ENCODE measurements at regions not wholly inside any gene's neighbourhood (a gene's known extent, or its start where the extent isn't known, plus 50 kb on each side); places are given as distances from the start of the nearest gene placed in this dataset.

DNA sequence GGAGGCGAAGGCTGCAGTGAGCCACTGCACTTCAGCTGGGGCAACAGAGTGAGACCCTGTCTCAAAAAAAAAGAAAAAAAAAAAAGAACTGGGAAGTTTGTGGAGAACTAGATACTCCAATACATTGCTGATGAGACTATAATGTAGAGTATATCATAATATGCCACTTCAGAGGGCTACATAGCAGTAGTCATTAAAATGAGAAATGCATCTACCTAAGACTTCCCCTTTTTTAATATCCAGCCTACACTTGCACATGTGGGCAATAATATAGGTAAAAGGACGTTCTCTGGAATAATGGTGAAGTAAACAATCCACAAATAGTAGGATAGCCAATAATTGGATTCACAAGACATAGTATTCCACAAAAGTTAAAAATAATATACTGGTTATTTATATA, 311.0 kb downstream of the HLX start:
- Histone ChIP-seq H3K9ac (ENCODE audit: low read length) (no peak overlapping the region), H3K27ac (ENCODE audit: low read length in 2 of 2) (no peak overlapping the region), H3K9me3 (ENCODE audit: control extremely low read depth in 1 of 3, control insufficient read depth in 2 of 3, insufficient read depth in 1 of 3, low read length in 2 of 3) (peaks cover 0 to 1% (median 0%) of the 10 kb centered on the region in 3 donors), H3K27me3 (replicated peaks in 1 of 4; ENCODE audit: control extremely low read depth in 1 of 4, control insufficient read depth in 3 of 4, insufficient read depth in 4 of 4, low read length in 3 of 4) (peaks cover 0 to 1% (median 0%) of the 10 kb centered on the region in 4 experiments), H4K20me1 (ENCODE audit: control insufficient read depth, insufficient read depth, low read length, poor library complexity, severe bottlenecking) (no peaks in the 10 kb centered on the region), H2AFZ (ENCODE audit: insufficient read depth, low read depth, low read length, poor library complexity, severe bottlenecking) (no peak overlapping the region), H3K79me2 (ENCODE audit: control insufficient read depth, insufficient read depth, low read length) (no peaks in the 10 kb centered on the region), H3K4me1 (ENCODE audit: control insufficient read depth in 2 of 2, insufficient read depth in 2 of 2, low read length in 2 of 2) (no peaks in the 10 kb centered on the region), H3K36me3 (replicated peaks in 1 of 2; ENCODE audit: control extremely low read depth in 1 of 2, control insufficient read depth in 1 of 2, extremely low read depth in 1 of 2, insufficient read depth in 2 of 2, low read length in 1 of 2) (no peaks in the 10 kb centered on the region), H3K4me3 (ENCODE audit: control extremely low read depth in 1 of 5, extremely low read depth in 1 of 5, insufficient read depth in 1 of 5, low read depth in 2 of 5, low read length in 4 of 5) (no peak overlapping the region), H3K4me2 (replicated peaks; ENCODE audit: low read depth, low read length, poor library complexity, severe bottlenecking) (no peak overlapping the region)
- Mint-ChIP-seq H3K4me1 (no peaks in the 10 kb centered on the region), H3K9me3 (ENCODE audit: insufficient read depth) (no peaks in the 10 kb centered on the region), H3K27me3 (no peaks in the 10 kb centered on the region), H3K27ac (no peak overlapping the region), H3K4me3 (no peak overlapping the region)
- WGBS (ENCODE audit: insufficient coverage), result no CpG with 5 or more reads among the region's 2 CpGs
- DNase-seq (no peak), ATAC-seq (ENCODE audit: low read depth) (no peak)
- TF ChIP-seq, protein P1, sequence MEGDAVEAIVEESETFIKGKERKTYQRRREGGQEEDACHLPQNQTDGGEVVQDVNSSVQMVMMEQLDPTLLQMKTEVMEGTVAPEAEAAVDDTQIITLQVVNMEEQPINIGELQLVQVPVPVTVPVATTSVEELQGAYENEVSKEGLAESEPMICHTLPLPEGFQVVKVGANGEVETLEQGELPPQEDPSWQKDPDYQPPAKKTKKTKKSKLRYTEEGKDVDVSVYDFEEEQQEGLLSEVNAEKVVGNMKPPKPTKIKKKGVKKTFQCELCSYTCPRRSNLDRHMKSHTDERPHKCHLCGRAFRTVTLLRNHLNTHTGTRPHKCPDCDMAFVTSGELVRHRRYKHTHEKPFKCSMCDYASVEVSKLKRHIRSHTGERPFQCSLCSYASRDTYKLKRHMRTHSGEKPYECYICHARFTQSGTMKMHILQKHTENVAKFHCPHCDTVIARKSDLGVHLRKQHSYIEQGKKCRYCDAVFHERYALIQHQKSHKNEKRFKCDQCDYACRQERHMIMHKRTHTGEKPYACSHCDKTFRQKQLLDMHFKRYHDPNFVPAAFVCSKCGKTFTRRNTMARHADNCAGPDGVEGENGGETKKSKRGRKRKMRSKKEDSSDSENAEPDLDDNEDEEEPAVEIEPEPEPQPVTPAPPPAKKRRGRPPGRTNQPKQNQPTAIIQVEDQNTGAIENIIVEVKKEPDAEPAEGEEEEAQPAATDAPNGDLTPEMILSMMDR (IDR thresholded peaks at IDR 0.05), result no peak
- no peak for TF ChIP-seq EZH2 (IDR thresholded peaks at IDR 0.05; ENCODE audit: borderline replicate concordance, insufficient read depth, low read depth, low read length, poor library complexity, severe bottlenecking)
- POLR2A ChIA-PET, result no interaction called here
- CTCF ChIA-PET, result no interaction called here
- intact Hi-C loops (cut with micrococcal nuclease), result no loop called here

DNA sequence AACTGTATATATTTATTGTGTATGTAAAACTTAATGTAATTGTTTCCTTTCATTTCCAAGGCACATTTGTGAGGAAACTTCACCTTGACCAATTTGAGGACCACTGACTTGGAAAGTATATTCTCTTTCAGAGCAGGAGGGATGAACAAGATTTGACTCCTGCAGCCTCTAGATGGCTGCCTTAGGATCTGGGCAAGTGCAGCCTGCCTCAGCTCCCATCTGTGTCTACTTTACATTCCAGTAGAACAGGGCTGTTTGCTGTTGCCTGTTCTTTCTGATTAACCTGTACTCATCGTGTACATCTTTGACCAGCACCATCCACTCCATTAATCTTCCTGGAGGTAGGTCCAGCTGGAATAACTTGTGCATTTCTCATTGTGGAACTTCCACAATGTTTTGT, 312.8 kb downstream of the HLX start:
- ChIA-PET CTCF (interaction anchor here (1.0 to 1.1 kb wide), 2 partner anchors 12 kb away, joined by 3 read pairs; no protein-coding TSS in a partner anchor), POLR2A (no interaction called here)
- TF ChIP-seq, protein P1 (IDR thresholded peaks at IDR 0.05), result no peak
- TF ChIP-seq EZH2 (IDR thresholded peaks at IDR 0.05; ENCODE audit: borderline replicate concordance, insufficient read depth, low read depth, low read length, poor library complexity, severe bottlenecking), result no peak
- peaks cover 3% of the 10 kb centered on the region for H3K27me3 Mint-ChIP-seq
- peaks cover 3% of the 10 kb centered on the region for H3K9me3 Mint-ChIP-seq (ENCODE audit: insufficient read depth)
- no peak overlapping the region for H3K27ac Mint-ChIP-seq
- H3K4me3 Mint-ChIP-seq, result no peak overlapping the region
- Histone ChIP-seq H3K4me3 (ENCODE audit: control extremely low read depth in 1 of 5, extremely low read depth in 1 of 5, insufficient read depth in 1 of 5, low read depth in 2 of 5, low read length in 4 of 5) (no peak overlapping the region), H3K36me3 (replicated peaks in 1 of 2; ENCODE audit: control extremely low read depth in 1 of 2, control insufficient read depth in 1 of 2, extremely low read depth in 1 of 2, insufficient read depth in 2 of 2, low read length in 1 of 2) (no peaks in the 10 kb centered on the region), H3K9ac (ENCODE audit: low read length) (no peak overlapping the region), H3K27ac (ENCODE audit: low read length in 2 of 2) (no peak overlapping the region), H3K4me2 (replicated peaks; ENCODE audit: low read depth, low read length, poor library complexity, severe bottlenecking) (no peak overlapping the region), H4K20me1 (ENCODE audit: control insufficient read depth, insufficient read depth, low read length, poor library complexity, severe bottlenecking) (no peaks in the 10 kb centered on the region), H3K27me3 (replicated peaks in 1 of 4; ENCODE audit: control extremely low read depth in 1 of 4, control insufficient read depth in 3 of 4, insufficient read depth in 4 of 4, low read length in 3 of 4) (no peaks in the 10 kb centered on the region), H3K9me3 (ENCODE audit: control extremely low read depth in 1 of 3, control insufficient read depth in 2 of 3, insufficient read depth in 1 of 3, low read length in 2 of 3) (peaks cover 1 to 4% (median 2%) of the 10 kb centered on the region in 3 donors), H3K4me1 (ENCODE audit: control insufficient read depth in 2 of 2, insufficient read depth in 2 of 2, low read length in 2 of 2) (no peaks in the 10 kb centered on the region), H2AFZ (ENCODE audit: insufficient read depth, low read depth, low read length, poor library complexity, severe bottlenecking) (no peak overlapping the region), H3K79me2 (ENCODE audit: control insufficient read depth, insufficient read depth, low read length) (no peaks in the 10 kb centered on the region)
- DNase-seq (no peak), ATAC-seq (ENCODE audit: low read depth) (no peak)
- H3K4me1 Mint-ChIP-seq, result no peaks in the 10 kb centered on the region
- intact Hi-C loops (cut with micrococcal nuclease), result no loop called here
- WGBS (ENCODE audit: insufficient coverage), result no CpG with 5 or more reads among the region's 1 CpG

All from B cell (primary cell).